ENCODE measurements at regions not wholly inside any gene's neighbourhood (a gene's known extent, or its start where the extent isn't known, plus 50 kb on each side); places are given as distances from the start of the nearest gene placed in this dataset.

DNA sequence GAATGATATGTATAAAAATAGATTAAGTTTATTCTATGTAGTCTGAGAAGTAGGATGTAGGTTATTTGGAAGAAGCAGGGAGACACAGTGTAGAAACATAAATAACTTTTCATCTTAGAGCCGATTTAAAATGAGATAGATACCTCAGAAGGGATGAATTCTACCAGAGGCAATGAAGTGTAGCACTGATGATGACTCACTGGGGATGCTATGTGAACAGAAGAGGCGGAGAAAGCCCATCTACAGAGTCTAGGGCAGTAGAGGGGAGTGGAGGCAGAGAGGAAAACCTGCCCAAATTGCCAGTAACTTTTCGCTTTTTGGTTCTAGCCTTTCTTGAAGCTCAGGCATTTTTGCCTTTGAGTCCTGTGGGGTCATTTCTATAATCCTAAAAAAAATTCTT, 451.8 kb downstream of the ATP23 start:
- no peak for DNase-seq (ENCODE audit: low read depth in 1 of 2, low spot score in 1 of 2)
- TF ChIP-seq, protein P1, sequence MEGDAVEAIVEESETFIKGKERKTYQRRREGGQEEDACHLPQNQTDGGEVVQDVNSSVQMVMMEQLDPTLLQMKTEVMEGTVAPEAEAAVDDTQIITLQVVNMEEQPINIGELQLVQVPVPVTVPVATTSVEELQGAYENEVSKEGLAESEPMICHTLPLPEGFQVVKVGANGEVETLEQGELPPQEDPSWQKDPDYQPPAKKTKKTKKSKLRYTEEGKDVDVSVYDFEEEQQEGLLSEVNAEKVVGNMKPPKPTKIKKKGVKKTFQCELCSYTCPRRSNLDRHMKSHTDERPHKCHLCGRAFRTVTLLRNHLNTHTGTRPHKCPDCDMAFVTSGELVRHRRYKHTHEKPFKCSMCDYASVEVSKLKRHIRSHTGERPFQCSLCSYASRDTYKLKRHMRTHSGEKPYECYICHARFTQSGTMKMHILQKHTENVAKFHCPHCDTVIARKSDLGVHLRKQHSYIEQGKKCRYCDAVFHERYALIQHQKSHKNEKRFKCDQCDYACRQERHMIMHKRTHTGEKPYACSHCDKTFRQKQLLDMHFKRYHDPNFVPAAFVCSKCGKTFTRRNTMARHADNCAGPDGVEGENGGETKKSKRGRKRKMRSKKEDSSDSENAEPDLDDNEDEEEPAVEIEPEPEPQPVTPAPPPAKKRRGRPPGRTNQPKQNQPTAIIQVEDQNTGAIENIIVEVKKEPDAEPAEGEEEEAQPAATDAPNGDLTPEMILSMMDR (IDR thresholded peaks at IDR 0.05; ENCODE audit: low read depth, low read length) = no peak
- no peaks in the 10 kb centered on the region for H3K9me3 ChIP-seq (ENCODE audit: low read depth)
- H3K36me3 ChIP-seq = no peaks in the 10 kb centered on the region
- H3K4me1 ChIP-seq (ENCODE audit: low read depth) = no peaks in the 10 kb centered on the region
- H3K4me3 ChIP-seq = no peak overlapping the region
- no peaks in the 10 kb centered on the region for H3K27me3 ChIP-seq
- H3K27ac ChIP-seq = no peak overlapping the region

DNA sequence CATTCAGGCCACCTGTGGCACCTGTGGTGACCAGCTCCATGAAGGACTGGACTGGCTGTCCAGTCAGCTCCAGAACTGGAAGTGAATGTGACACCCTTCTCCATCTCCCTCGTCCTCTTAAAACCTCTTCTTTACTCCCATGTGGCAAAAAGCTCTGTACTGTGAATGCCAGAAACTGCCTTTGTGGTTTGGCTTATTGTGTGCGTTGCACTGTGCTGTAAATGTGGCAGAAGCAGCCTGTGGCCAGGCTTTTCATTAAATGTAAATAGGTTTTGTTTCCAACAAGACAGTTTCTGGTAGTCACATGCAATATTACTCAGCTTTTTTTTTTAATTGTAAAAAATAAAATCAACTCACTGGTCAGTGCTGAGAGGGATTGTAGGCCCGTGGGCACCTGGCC, 453.7 kb downstream of the ATP23 start:
- Histone ChIP-seq H3K9me3 (ENCODE audit: low read depth) (no peaks in the 10 kb centered on the region), H3K27ac (no peak overlapping the region), H3K36me3 (no peaks in the 10 kb centered on the region), H3K4me1 (ENCODE audit: low read depth) (no peaks in the 10 kb centered on the region), H3K4me3 (no peak overlapping the region), H3K27me3 (no peaks in the 10 kb centered on the region)
- TF ChIP-seq, protein P1 (IDR thresholded peaks at IDR 0.05; ENCODE audit: low read depth, low read length) = no peak
- no peak for DNase-seq (ENCODE audit: low read depth in 1 of 2, low spot score in 1 of 2)

DNA sequence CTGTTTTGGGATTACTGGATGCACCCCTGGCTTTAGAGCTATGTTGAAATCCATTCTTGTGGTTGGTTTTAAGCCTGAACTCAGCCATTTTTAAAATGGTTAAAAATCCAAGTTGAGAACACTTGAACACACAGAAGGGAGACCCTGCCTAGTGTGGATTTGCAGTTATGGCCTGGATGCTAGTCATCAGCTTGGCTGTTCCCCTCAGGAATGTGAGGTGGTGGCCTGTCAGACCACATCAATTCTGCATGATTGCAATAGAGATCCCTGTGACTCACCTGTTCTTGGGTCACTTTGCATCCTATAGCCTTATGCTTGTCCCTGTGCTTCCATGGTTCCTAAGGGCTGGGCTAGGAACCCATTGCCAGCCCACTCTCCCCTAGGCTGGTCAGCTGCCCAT, 454.1 kb downstream of the ATP23 start:
- H3K4me3 ChIP-seq = no peak overlapping the region
- no peak for DNase-seq (ENCODE audit: low read depth in 1 of 2, low spot score in 1 of 2)
- H3K27ac ChIP-seq = no peak overlapping the region

DNA sequence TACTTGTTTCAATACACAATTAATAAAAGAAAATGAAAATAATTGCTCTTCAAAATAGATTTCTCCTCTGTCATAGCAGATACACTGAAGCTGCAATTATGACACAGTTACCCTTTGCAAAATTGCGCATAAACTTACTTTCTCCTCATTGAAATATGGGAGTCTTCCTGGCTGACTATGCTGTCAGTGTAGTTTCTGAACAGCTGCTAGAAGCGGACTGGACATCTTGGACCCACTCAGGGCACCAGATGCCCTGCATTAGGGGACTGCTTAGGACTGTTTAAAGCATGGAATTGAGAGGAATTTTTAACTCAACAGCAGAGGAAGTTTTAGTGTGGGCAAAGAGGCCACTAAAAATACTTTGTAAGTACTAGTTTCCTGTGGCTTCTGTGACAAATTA, 454.9 kb downstream of the ATP23 start:
- no peaks in the 10 kb centered on the region for H3K27me3 ChIP-seq

More for the DNA sequence above, 454.1 kb downstream of the ATP23 start:
- no peaks in the 10 kb centered on the region for H3K36me3 ChIP-seq
- H3K9me3 ChIP-seq (ENCODE audit: low read depth) = no peaks in the 10 kb centered on the region
- H3K4me1 ChIP-seq (ENCODE audit: low read depth) = no peaks in the 10 kb centered on the region
- TF ChIP-seq, protein P1 (IDR thresholded peaks at IDR 0.05; ENCODE audit: low read depth, low read length) = no peak
- no peaks in the 10 kb centered on the region for H3K27me3 ChIP-seq

DNA sequence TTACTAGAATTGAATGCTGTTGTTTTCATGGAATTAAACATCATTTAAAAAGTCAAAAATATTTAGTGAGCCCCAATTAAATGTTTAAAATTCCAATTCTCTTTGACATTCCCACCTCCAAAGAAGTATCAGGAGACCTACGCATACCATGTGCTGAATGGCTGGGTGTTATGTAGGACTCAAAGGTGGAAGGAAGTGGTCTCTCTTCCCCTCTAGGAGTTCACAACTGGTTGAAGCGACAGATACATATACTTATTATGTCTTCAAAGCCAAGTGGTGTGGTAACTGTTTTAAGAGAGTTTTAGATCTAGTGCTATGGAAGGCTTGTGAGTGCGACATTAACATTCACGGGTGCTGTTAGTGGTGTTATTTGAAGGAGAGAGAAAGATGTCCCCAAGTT, 464.0 kb downstream of the ATP23 start:
- Histone ChIP-seq H3K27me3 (no peaks in the 10 kb centered on the region), H3K9me3 (ENCODE audit: low read depth) (no peaks in the 10 kb centered on the region), H3K4me1 (ENCODE audit: low read depth) (no peaks in the 10 kb centered on the region), H3K36me3 (no peaks in the 10 kb centered on the region), H3K4me3 (no peak overlapping the region), H3K27ac (no peak overlapping the region)
- DNase-seq (ENCODE audit: low read depth in 1 of 2, low spot score in 1 of 2) = no peak
- TF ChIP-seq, protein P1 (IDR thresholded peaks at IDR 0.05; ENCODE audit: low read depth, low read length) = no peak

More for the DNA sequence above, 454.9 kb downstream of the ATP23 start:
- Histone ChIP-seq H3K36me3 (no peaks in the 10 kb centered on the region), H3K27ac (no peak overlapping the region), H3K9me3 (ENCODE audit: low read depth) (no peaks in the 10 kb centered on the region), H3K4me1 (ENCODE audit: low read depth) (no peaks in the 10 kb centered on the region), H3K4me3 (no peak overlapping the region)
- DNase-seq (ENCODE audit: low read depth in 1 of 2, low spot score in 1 of 2) = no peak
- TF ChIP-seq, protein P1 (IDR thresholded peaks at IDR 0.05; ENCODE audit: low read depth, low read length) = no peak

DNA sequence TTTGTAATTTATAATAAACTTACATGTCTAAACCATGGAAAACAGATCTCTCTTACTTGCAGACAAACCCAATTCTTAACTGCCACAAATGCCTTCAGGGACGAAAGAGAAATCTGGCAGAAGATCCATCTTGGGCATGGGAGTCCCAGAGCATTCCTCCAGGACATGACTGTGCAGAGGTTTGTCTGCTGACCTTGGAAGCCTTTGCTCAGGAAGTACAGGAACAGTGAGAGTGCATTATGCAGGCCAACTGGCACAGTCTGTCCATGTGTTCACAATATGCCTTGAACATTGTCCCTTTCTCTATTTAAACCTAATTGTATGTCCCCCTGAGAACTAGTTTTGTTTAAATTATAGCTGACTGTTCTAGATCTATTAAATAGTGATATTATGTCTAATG, 467.1 kb downstream of the ATP23 start:
- TF ChIP-seq, protein P1 (IDR thresholded peaks at IDR 0.05; ENCODE audit: low read depth, low read length) = no peak
- no peaks in the 10 kb centered on the region for H3K36me3 ChIP-seq
- no peaks in the 10 kb centered on the region for H3K27me3 ChIP-seq
- H3K9me3 ChIP-seq (ENCODE audit: low read depth) = no peaks in the 10 kb centered on the region
- DNase-seq (ENCODE audit: low read depth in 1 of 2, low spot score in 1 of 2) = peak in 1 of 2 donors; percentile 14
- no peak overlapping the region for H3K27ac ChIP-seq
- H3K4me3 ChIP-seq = no peak overlapping the region
- H3K4me1 ChIP-seq (ENCODE audit: low read depth) = no peaks in the 10 kb centered on the region

All from cardiac muscle cell (in vitro differentiated cells and primary cell).